Brain pericyte (primary cell): ENCODE measurements at regions not wholly inside any gene's neighbourhood (a gene's known extent, or its start where the extent isn't known, plus 50 kb on each side); places are given as distances from the start of the nearest gene placed in this dataset.
"Not testable (repeated sequence)": the region's sequence is repeated elsewhere in the genome, so short reads cannot be mapped to it uniquely, and the experiment has no call there.

Experiments
- DNase-seq: peaks from one replicate; pipeline ENCODE4 v3.0.0-alpha.2; 2012; ENCODE audit warnings: low read depth, low spot score

DNA sequence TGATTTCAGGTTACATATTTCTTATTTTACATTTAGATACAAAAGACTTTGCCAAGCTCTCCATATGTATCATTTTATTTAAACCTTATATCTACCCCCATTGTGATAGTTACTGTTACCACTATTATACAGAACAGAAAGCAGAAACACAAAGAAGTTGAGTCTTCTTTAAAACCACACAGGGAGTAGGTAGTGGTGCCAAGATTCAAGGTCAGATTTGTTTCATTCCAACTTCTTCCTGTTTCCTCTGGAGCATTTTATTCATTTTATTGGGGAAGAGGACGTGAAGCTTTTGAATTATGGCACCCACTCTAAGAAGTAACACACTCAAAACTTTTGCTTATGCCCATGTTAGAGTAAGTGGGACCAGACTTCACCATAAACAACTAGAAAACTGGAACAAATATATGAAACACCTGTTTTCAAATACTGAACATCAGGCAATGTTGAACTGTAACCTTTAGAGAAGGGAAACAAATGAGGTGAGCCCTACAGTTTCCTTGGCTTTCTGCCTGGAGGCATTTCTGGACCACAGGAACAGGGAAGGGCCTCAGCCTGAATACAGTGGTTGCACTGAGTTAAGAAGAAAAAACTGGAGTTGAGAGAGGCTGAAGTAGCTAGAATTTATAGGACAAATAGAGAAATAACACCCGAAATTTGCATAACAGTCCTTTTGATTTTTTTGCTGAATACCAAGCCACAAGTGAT, 160.4 kb upstream of the SSTR1 start:
- no peak for DNase-seq

DNA sequence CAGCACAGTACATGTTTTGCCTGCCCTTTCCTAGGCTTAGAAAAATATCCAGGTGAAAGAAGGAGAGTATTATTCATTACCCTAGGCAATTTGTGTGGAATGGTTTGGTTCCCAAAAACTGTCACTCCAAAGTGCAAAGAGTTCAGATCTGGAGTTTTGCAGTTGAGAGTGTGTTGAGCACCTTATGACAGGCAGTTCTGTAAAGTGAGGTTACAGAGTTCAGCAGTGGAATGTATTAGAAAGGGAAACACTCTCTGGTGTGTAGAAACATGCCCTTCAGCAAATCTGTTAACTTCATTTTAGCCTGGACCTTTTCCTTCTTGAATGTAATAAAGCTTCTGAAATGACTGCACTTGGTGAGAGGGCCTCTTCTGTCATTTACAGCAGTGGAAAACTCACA, 154.0 kb upstream of the SSTR1 start:
- no peak for DNase-seq

DNA sequence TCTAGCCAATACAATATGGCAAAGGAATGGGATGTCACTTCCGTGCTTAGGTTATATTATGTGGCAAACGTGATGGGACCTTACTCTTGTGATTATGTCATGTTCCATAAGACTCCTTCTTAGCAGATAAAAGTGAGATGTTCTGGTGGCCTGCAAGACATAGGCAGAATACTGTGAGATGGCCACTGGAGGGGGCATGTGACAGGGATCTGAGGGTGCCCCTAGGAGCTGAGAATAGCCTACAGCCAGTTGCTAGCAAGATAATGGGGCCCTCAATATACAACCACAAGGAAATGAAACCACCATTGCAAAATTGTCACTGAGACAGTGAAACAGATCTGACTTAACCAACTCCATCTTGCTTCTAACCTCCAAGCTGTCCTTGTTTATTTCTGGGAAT, 151.4 kb upstream of the SSTR1 start:
- DNase-seq, result no peak

DNA sequence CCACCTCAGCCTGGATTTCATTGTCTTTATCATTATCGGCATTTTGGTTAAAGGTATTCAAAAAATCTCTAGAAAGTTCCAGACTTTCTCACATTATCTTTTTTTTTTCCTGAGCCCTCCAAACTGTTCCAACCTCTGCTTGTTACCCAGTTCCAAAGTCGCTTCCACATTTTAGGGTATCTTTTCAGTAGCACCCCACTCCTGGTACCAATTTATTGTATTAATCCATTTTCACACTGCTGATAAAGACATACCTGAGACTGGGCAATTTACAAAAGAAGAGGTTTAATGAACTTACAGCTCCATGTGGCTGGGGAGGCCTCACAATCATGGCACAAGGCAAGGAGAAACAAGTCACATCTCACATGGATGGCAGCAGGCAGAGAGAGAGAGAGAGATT, 145.5 kb upstream of the SSTR1 start:
- DNase-seq, result not testable (repeated sequence)

DNA sequence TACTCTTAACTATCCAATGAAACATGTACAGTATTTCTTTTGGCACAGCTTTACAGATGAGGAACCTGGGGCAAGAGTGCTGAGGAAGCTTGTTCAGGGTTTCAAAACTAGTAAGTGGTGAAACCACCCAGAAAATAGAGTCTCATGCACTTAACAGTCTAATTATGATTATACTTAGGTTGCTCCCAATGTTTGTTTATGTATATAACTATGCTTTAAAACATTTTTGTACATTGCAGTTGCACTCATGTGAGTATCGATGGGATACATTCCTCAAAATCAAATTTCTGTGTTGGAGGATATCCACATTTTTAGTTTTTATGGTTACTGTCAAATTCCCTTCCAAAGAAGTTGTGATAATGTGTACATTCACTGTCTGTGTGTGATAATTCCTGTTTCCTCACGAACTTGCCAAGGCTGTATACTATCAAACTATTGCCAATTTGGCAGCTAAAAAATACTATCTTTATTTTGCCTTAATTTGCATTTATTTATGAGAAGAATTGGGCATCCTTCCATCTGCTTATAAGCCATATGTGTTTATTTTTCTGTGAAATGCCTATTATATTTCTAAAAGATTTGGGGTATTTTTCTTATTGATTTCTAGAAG, 143.9 kb upstream of the SSTR1 start:
- DNase-seq, result no peak

DNA sequence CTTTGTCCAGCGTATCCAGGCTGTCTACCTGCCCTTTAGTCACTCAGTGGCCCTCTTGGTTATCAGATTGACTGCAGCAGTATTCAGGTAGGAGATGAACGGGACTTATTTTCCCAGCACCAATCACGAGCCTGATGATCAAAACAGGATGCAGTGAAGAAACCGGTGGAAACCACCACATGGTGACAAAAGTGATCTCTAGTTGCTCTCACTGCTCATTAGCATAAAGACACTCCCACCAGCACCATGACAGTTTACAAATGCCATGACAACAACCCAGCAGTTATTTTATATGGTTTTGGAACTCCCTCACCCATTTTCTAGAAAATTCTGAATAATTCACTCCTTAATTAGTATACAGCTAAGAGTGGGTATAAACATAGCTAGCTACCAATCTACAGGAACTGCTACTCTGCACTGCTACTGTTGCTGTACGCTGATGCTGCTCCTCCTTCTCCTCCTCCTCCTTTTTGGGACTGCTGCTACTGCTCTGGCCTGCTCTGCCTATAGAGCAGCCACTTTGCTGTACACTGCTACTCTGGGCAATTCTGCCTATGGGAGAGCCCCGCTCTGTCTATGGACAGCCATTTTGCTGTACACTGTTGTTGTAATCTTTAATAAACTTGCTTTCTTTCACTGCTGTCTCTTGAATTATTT, 142.5 kb upstream of the SSTR1 start:
- no peak for DNase-seq

DNA sequence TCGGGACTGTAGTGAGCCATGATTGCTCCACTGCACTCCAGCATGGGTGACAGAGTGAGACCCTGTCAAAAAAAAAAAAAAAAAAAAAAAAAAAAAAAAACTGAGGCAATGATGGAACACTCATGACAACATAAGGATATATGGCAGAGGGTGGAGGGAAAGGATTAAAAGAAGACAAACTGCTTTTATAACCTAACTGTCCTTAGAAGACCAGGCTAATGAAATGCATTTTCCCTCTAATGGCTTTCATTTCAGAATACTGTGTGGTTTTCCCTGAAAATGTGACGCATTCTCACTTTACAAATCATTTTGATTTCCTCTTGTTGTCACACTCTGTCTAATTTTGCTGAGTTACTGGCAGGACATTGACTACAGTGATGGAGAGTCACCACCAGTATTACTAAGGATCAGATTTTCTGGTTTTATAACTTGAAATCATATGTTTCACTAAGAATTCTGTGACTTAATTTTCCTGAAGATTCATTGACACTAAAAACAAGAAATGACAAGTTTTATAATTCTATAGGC, 137.6 kb upstream of the SSTR1 start:
- DNase-seq, result no peak

DNA sequence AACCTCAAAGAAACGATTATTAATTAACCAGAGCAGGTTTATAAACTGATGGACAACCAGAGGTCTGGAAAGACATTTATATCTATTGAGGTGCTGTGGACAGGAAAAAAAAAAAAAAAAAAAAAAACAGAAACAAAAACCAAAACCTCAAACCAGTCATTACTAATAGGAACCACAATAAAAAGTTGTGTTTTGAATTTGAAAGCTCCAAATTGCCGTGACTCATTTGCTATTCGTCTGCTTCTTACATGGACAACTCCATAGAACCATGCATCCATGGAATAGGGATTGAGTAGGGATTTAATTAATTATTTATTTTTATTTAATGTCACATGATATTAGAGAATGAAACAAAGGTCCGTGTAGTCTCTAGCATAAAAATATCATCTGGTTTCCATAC, 134.1 kb upstream of the SSTR1 start:
- DNase-seq, result no peak

DNA sequence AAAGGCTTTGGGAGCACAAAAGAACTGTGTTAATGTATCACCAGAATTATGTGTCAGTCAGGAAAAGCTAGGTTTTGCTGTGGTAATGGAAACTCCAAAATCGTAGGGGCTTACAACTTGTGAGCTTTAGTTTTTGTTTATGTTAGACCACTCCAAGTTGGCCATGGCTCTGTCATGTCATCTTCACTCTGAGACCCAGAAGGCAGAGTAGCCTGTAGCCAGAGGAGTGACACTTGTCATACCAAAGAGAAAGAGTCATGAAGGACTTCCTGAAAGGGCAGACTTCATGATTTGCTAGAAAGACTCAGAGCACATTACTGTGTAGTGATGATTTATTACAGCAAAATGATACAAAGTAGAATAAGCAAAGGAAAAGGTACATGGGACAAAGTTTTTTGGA, 133.6 kb upstream of the SSTR1 start:
- DNase-seq, result no peak

DNA sequence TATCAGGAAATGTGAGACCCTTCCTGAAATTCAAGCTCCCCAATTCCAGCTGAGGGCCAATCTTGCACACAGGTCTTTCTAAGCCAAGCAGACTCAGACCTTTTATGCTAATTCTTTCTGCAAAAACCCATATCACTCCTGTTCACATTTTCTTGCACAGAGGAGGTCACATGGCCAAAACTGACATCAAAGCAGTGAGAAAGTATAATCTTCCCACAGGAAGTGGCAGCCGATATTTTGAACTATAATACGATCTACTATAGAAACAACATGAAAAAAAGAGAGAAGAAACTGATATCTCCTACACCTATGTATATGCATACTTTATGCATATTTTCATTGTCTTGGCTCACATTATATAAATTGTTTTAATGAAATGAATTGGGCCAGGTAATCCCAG, 132.9 kb upstream of the SSTR1 start:
- DNase-seq, result no peak

DNA sequence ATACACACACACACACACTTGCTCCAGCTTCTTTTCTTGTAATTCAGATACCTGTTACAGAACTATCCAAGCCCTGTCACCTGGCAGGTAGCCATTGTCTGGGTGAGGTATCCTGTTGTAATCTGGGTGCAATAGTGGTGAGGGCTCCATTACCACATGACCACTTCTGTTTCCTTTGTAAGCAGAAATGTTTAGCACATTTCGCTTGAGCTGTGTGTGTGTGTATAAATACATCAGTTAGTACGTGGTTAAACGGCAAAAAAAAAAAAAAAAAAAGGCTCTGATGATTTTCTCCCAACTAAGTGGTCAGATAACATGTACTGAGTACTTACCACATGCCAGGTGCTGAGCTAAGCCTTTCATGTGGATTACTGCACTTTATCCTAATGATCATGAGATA, 129.3 kb upstream of the SSTR1 start:
- no peak for DNase-seq

DNA sequence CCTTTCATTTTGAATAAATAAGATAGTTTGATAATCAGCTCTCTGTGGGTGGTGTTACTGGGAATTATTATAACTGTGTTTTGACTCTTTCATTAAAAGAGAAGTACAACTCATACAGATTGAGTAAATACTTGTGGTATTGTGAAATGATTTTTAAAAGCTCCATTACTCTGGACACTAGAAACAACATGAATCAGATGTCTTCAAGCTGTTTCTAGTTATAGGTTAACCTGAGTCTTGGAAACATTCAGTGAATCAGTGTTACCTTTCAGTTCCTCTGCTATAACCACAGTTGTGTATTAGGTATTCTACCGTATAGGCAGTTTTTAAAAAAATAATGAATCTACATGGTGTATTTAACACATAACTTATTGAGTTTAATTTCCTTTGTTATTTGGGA, 128.4 kb upstream of the SSTR1 start:
- no peak for DNase-seq

DNA sequence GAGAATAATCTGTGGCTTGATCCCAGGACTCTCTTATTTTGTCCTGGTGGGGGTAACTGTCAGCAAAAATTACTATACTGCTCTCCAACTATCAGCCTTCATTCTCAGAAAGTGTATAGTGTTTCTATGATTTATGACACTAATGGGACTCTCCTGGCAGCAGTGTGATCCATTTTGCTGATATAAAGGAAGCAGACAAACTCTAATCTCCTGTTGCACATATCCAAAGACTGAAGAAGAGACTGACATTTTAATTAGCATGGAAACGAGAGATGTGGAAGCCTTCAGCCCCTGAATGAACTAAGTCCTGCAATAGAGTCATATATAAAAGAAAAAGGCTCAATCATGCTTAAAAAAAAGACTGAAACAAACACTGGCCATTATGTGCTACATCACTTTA, 127.8 kb upstream of the SSTR1 start:
- no peak for DNase-seq

DNA sequence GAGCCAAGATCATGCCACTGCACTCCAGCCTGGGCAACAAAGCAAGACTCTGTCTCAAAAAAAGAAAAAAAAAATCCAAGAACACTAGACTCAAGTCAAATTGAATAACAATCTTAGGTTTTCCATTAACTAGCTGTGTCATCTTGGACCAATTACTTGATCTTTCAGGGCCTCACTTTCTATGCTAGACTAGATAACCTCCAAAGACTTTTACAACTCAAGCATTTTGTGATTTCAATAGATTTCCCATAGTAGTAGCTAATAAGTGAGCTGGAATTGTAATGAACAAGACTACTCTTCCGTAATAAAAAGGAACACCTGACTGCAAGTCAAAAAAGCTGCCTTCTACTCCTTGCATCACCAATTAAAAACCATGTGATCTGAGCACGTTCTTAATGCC, 127.0 kb upstream of the SSTR1 start:
- no peak for DNase-seq

DNA sequence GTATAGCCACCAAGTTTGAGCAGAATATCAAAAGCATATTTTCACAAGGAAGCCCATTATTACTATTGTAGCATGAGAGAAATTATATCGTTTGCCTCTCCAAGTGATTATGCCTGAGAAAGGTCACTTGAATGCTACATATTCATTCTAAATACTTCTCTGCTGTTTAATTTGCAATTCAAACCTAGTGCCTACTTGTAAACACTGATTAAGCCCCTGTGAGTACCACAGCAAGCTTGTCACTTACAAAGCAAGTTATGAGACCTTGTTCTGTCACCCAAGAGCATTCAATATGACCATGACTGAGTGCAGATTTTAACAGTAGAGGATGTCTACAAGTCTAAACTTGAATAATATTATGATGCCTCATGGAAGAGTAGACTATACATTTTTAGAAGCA, 124.7 kb upstream of the SSTR1 start:
- no peak for DNase-seq

DNA sequence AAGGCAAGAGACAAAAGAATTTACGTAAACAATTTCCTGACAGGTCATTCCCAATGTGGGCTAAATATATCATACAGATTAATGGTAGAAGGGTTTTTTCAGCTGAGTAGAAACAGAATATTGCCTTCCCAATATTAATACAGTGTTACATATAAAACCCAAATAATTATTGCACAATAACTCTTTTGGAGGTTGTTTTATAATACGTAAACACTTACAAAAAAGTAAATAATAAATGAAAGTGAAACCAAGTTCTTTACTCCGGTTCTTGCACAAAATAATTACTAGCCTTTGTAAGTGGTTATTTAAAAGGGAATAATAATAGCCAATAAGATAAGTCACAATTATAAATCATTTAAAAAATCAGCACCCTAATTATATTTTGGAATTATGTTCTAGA, 118.6 kb upstream of the SSTR1 start:
- DNase-seq, result no peak

DNA sequence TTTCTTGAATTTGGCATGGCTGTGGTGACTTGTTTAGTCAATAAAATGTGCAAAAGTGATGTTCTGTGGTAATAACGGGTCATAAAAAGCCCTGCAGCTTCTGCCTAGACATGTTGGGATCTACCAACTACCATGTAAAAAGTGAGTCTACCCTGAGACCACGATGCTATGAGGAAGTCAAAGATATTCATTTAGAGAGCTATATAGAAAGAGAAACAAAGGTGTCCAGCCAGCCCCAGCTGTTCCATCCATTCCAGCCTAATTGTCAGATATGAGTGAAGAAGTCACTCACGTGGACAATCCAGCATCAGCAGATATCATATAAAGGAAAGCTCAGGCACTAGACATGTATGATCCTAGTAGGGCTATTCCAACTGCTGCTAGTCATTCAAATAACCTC, 117.2 kb upstream of the SSTR1 start:
- DNase-seq, result no peak

DNA sequence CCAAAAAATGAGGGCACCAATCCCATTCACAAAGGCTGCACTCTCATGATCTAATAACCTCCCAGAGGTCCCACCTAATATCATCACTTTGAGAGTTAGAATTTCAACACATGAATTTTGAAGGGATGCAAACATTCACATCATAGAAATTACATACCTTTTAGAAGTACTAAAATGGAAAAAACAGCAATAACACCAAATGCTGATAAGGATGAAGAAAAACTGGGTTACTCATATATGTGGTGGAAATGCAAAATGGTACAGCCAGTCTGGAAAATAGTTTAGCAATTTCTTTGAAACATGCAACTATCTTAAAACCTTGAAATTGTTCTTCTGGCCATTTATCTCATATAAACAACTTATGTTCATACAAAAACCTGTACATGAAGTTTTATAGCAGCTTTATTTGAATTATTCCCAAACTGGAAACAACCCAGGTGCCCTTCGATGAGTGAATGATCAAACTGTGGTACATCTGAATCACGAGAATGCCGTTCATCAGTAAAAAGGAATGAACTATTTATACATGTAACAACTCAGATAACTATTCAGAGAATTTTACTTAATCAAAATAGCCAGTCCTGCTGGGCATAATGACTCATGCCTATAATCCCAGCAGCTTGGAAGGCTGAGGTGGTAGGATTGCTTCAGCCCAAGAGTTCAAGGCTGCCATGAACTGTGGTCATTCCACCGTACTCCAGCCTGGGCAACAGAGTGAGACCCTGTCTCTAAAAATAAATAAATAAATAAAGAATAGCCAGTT, 109.4 kb upstream of the SSTR1 start:
- DNase-seq, result no peak

DNA sequence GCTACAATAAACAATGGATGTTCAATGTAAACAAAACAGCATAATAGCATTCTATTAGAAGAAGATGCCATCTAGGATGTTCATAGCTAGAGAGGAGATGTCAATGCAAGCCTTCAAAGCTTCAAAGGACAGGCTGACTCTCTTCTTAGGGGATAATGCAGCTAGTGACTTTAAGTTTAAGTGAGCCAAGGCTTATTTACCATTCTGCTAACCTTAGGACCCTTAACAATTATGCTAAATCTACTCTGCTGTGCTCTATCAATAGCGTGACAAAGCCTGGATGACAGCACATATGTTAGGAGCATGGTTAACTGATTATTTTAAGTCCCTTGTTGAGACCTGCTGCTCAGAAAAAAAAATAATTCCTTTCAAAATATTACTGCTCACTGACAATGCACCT, 106.0 kb upstream of the SSTR1 start:
- DNase-seq, result no peak

DNA sequence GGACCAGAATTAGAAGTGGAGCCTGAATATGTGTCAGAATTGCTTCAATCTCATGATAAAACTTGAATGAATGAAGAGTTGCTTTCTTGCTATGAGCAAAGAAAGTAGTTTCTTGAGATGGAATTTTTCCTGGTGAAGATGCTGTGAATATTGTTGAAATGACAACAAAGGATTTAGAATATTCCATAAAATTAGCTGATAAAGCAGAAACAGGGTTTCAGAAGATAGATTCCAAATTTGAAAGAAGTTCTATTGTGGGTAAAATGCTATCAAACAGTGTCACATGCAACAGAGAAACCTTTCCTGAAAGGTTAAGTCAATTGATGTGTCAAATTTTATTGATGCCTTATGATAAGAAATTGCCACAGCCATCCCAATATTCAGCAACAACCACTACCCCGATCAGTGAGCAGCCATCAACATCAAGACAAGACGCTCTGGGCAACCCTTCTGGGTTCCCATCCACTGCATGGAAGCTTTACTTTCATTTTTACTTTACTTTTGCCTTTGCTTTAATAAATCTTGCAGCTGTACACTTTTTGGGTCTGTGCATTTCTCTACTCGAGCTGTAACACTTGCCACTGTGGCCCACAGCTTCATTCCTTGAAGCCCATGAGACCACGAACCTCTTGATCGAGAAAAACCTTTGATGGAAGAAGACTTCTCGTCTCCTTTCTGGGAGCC, 104.0 kb upstream of the SSTR1 start:
- no peak for DNase-seq

DNA sequence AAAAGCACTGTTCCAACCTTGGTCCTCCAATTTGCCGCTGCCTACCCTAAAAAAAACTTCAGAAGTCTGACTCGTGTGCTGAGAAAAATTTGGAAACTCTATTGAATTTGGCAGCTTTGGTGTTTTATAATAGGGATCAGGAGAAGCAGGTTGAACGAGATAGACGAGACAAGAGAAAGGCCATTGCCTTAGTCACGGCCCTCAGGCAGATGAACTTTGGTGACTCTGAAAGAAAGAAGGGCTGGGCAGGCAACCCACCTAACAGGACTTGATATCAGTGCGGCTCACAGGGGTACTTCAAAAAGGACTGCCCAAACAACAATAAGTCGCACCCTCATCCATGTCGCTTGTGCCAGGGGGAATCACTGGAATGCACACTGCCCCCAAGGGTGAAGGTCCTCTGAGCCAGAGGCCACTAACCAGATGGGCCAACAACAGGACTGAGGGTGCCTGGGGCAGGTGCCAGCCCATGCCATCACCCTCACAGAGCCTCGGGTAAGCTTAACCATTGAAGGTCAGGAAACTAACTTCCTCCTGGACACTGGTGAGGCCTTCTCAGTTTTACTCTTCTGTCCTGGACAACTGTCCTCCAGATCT, 102.5 kb upstream of the SSTR1 start:
- DNase-seq, result no peak
